Caco-2 (cell line): ENCODE measurements at regions not wholly inside any gene's neighbourhood (a gene's known extent, or its start where the extent isn't known, plus 50 kb on each side); places are given as distances from the start of the nearest gene placed in this dataset.

Source experiments
- BruUV-seq: library from RNA; stranded (reverse); fragments of 400-500 nt; replicated peaks from 2 replicates; lab custom pipeline; 2021; lab: Mats Ljungman, UMichigan
- CTCF ChIA-PET: fragments of 300-600 bp; sonication (Branson Sonifier 250); formaldehyde crosslinking; loops from one replicate; lab custom pipeline; 2022; ENCODE audit warnings: antibody characterized with exemption; lab: Charles Lee
- POLR2A ChIA-PET: fragments of 300-600 bp; sonication (Branson Sonifier 250); formaldehyde crosslinking; loops from one replicate; lab custom pipeline; 2022; ENCODE audit warnings: antibody characterized with exemption; lab: Charles Lee
- DNase-seq, 2 experiments: peaks; one replicate each; pipeline versions ENCODE4 v3.0.0 to v3.0.0-alpha.2; 2020 to 2022
- H3K27me3 ChIP-seq: replicated peaks from 2 replicates; pipeline ENCODE4 v1.6.0; 2011; ENCODE audit warnings: low read length; ENCODE audit not compliant: control insufficient read depth, insufficient read depth
- H3K36me3 ChIP-seq: 2 replicates; pipeline ENCODE4 v1.5.1; 2011; ENCODE audit warnings: low read length; ENCODE audit not compliant: control insufficient read depth, insufficient read depth
- H3K4me1 ChIP-seq: fragments of 250-450 bp; sonication (Bioruptor Pico); 2 replicates; pipeline ENCODE4 v1.5.1; 2020; ENCODE audit warnings: mild to moderate bottlenecking
- H3K4me3 ChIP-seq: 2 replicates; pipeline ENCODE4 v1.5.1; 2011; ENCODE audit warnings: low read depth, mild to moderate bottlenecking, control low read depth, low read length
- H3K9me3 ChIP-seq: fragments of 250-450 bp; sonication (Bioruptor Pico); 2 replicates; pipeline ENCODE4 v1.5.1; 2020; ENCODE audit warnings: mild to moderate bottlenecking, moderate library complexity
- H3K27ac Mint-ChIP-seq: one replicate; pipeline ENCODE4 v1.8.0; 2022; ENCODE audit warnings: mixed read lengths; ENCODE audit not compliant: unreplicated experiment
- H3K27me3 Mint-ChIP-seq: one replicate; pipeline ENCODE4 v1.8.0; 2022; ENCODE audit warnings: mixed read lengths; ENCODE audit not compliant: insufficient read depth, unreplicated experiment
- H3K36me3 Mint-ChIP-seq: one replicate; pipeline ENCODE4 v1.8.0; 2022; ENCODE audit warnings: mild to moderate bottlenecking, mixed read lengths; ENCODE audit not compliant: insufficient read depth, unreplicated experiment
- H3K4me1 Mint-ChIP-seq: one replicate; pipeline ENCODE4 v1.8.0; 2022; ENCODE audit warnings: low read depth, mixed read lengths; ENCODE audit not compliant: unreplicated experiment
- H3K4me3 Mint-ChIP-seq: one replicate; pipeline ENCODE4 v1.8.0; 2022; ENCODE audit warnings: mild to moderate bottlenecking, moderate library complexity, mixed read lengths; ENCODE audit not compliant: unreplicated experiment
- H3K9me3 Mint-ChIP-seq: one replicate; pipeline ENCODE4 v1.8.0; 2022; ENCODE audit warnings: mixed read lengths; ENCODE audit not compliant: unreplicated experiment
- intact Hi-C: fragments of 100-400 bp; cut with micrococcal nuclease; formaldehyde crosslinking; loops from one replicate; pipeline ENCODE4 v1.10.0; 2022; ENCODE audit not compliant: unreplicated experiment
- TF ChIP-seq, protein P1 (sequence below), 2 experiments: fragments of 200-600 bp in 1 of 2; IDR thresholded peaks; 1 replicate in 1 of 2; 2 replicates in 1 of 2; pipeline versions ENCODE4 v1.5.1 to v1.8.0; 2011 to 2022; ENCODE audit warnings: antibody characterized with exemption in 1 of 2, control low read depth in 1 of 2, inconsistent platforms in 1 of 2, low read depth in 1 of 2, low read length in 1 of 2, mild to moderate bottlenecking in 1 of 2, moderate library complexity in 1 of 2; ENCODE audit not compliant: insufficient read depth in 1 of 2, severe bottlenecking in 1 of 2, unreplicated experiment in 1 of 2

DNA sequence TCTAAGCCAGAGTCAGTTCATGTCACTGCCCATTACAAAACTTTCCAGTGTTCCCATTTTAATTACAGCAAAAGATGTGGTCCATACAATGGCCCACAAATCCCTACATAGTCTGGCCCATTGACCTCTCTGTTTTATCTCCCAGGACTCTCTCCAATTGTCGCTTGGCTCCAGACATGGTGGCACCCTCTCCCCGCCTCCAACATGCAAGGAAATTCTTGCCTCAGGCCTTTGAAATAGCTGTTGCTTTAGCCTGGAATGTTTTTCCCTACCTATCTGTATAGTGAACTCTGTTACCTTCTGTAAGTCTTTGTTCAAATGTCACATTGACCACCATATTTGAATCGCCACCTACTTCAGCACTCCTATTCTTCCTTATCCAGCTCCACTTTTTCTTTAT is 377.3 kb upstream of the MCTP2 start:
- intact Hi-C loops: no loop called here
- H3K27ac Mint-ChIP-seq: no peak overlapping the region
- POLR2A ChIA-PET: no interaction called here
- no peaks in the 10 kb centered on the region for H3K4me1 ChIP-seq
- no TSS peak for BruUV-seq
- H3K9me3 ChIP-seq: no peaks in the 10 kb centered on the region
- TF ChIP-seq, protein P1, sequence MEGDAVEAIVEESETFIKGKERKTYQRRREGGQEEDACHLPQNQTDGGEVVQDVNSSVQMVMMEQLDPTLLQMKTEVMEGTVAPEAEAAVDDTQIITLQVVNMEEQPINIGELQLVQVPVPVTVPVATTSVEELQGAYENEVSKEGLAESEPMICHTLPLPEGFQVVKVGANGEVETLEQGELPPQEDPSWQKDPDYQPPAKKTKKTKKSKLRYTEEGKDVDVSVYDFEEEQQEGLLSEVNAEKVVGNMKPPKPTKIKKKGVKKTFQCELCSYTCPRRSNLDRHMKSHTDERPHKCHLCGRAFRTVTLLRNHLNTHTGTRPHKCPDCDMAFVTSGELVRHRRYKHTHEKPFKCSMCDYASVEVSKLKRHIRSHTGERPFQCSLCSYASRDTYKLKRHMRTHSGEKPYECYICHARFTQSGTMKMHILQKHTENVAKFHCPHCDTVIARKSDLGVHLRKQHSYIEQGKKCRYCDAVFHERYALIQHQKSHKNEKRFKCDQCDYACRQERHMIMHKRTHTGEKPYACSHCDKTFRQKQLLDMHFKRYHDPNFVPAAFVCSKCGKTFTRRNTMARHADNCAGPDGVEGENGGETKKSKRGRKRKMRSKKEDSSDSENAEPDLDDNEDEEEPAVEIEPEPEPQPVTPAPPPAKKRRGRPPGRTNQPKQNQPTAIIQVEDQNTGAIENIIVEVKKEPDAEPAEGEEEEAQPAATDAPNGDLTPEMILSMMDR (IDR thresholded peaks at IDR 0.05; ENCODE audit: insufficient read depth in 1 of 2, low read depth in 1 of 2, low read length in 1 of 2, severe bottlenecking in 1 of 2, unreplicated experiment in 1 of 2): no peak
- no peak overlapping the region for H3K4me3 ChIP-seq
- no peaks in the 10 kb centered on the region for H3K4me1 Mint-ChIP-seq
- no peaks in the 10 kb centered on the region for H3K36me3 ChIP-seq
- H3K36me3 Mint-ChIP-seq: peaks cover 5% of the 10 kb centered on the region
- no peak for DNase-seq
- CTCF ChIA-PET: no interaction called here
- H3K4me3 Mint-ChIP-seq: no peak overlapping the region
- no peaks in the 10 kb centered on the region for H3K9me3 Mint-ChIP-seq
- H3K27me3 Mint-ChIP-seq: no peaks in the 10 kb centered on the region
- H3K27me3 ChIP-seq: no peaks in the 10 kb centered on the region

DNA sequence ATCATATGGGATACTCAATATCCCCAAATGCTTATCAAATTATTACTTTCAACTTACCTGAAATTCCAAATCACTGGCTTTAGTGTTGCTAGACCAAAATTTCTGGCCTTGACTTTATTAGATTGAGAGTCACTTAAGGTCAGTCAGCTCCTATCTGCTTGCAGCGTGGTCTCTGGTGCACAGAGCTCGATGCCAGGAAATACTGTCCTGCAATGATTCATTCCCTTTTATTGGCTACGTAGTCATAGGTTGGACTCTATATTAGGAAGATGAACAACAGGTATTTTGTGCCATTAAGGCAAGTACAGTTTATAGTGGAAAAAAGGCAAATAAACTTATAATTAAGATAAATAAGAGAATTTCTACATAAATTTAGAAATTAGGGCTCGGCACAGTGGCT is 378.6 kb upstream of the MCTP2 start:
- Mint-ChIP-seq H3K36me3 (peaks cover 5% of the 10 kb centered on the region), H3K4me3 (no peak overlapping the region), H3K4me1 (no peaks in the 10 kb centered on the region), H3K9me3 (no peaks in the 10 kb centered on the region), H3K27me3 (no peaks in the 10 kb centered on the region), H3K27ac (no peak overlapping the region)
- Histone ChIP-seq H3K27me3 (no peaks in the 10 kb centered on the region), H3K4me3 (no peak overlapping the region), H3K36me3 (no peaks in the 10 kb centered on the region), H3K4me1 (no peaks in the 10 kb centered on the region), H3K9me3 (no peaks in the 10 kb centered on the region)
- ChIA-PET CTCF (no interaction called here), POLR2A (no interaction called here)
- TF ChIP-seq, protein P1 (IDR thresholded peaks at IDR 0.05; ENCODE audit: insufficient read depth in 1 of 2, low read depth in 1 of 2, low read length in 1 of 2, severe bottlenecking in 1 of 2, unreplicated experiment in 1 of 2): no peak
- no peak for DNase-seq
- no TSS peak for BruUV-seq
- intact Hi-C loops: no loop called here

DNA sequence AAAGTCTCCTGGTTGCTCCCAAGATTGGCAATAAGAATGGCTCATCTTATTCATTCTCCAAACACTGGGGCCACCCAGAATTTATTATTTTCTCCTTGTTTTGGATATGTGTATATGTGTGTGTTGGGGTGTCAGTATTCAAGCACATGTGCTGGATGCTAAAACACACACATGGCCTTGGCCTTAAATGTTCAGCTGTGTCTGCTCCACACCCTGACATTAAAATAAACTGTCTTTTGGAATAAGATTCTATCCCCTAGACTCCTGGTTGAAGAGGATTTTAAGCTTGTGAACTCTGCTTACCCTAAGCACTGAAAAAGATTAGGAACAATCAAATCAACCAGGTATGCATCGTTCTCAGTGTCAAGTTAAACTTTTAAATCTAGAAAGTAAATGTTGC is 382.9 kb upstream of the MCTP2 start:
- no peaks in the 10 kb centered on the region for H3K27me3 Mint-ChIP-seq
- Histone ChIP-seq H3K4me3 (no peak overlapping the region), H3K36me3 (no peaks in the 10 kb centered on the region), H3K27me3 (no peaks in the 10 kb centered on the region), H3K4me1 (no peaks in the 10 kb centered on the region), H3K9me3 (no peaks in the 10 kb centered on the region)
- TF ChIP-seq, protein P1 (IDR thresholded peaks at IDR 0.05; ENCODE audit: insufficient read depth in 1 of 2, low read depth in 1 of 2, low read length in 1 of 2, severe bottlenecking in 1 of 2, unreplicated experiment in 1 of 2): no peak
- H3K36me3 Mint-ChIP-seq: peaks cover 5% of the 10 kb centered on the region
- no peak overlapping the region for H3K27ac Mint-ChIP-seq
- no peaks in the 10 kb centered on the region for H3K9me3 Mint-ChIP-seq
- CTCF ChIA-PET: no interaction called here
- POLR2A ChIA-PET: no interaction called here
- BruUV-seq: no TSS peak
- no peak overlapping the region for H3K4me3 Mint-ChIP-seq
- no peak for DNase-seq
- intact Hi-C loops: no loop called here
- no peaks in the 10 kb centered on the region for H3K4me1 Mint-ChIP-seq
